Nephron progenitor cell (in vitro differentiated cells): ENCODE measurements at regions not wholly inside any gene's neighbourhood (a gene's known extent, or its start where the extent isn't known, plus 50 kb on each side); places are given as distances from the start of the nearest gene placed in this dataset.

Source experiments
- DNase-seq: peaks from one replicate; pipeline ENCODE4 v3.0.0; 2021
- H3K27ac Mint-ChIP-seq: 2 replicates; pipeline ENCODE4 v1.8.0; 2021; ENCODE audit warnings: mild to moderate bottlenecking, moderate library complexity, mixed read lengths
- H3K27me3 Mint-ChIP-seq: 2 replicates; pipeline ENCODE4 v1.8.0; 2021; ENCODE audit warnings: mild to moderate bottlenecking, low read depth, mixed read lengths; ENCODE audit not compliant: poor library complexity
- H3K36me3 Mint-ChIP-seq: 2 replicates; pipeline ENCODE4 v1.8.0; 2021; ENCODE audit warnings: low read depth, mixed read lengths
- H3K4me1 Mint-ChIP-seq: 2 replicates; pipeline ENCODE4 v1.8.0; 2021; ENCODE audit warnings: mixed read lengths
- H3K4me3 Mint-ChIP-seq: 2 replicates; pipeline ENCODE4 v1.8.0; 2021; ENCODE audit warnings: mild to moderate bottlenecking, moderate library complexity, mixed read lengths
- H3K9me3 Mint-ChIP-seq: 2 replicates; pipeline ENCODE4 v1.8.0; 2021; ENCODE audit warnings: mild to moderate bottlenecking, moderate library complexity, mixed read lengths
- CTCF ChIP-seq: fragments of 200-600 bp; sonication (generic); IDR thresholded peaks from 2 replicates; pipeline ENCODE4 v1.5.0; 2021; ENCODE audit warnings: antibody characterized with exemption

- Mint-ChIP-seq H3K36me3 (peaks cover 15% of the 10 kb centered on the region), H3K4me3 (no peak overlapping the region), H3K27me3 (no peaks in the 10 kb centered on the region), H3K4me1 (peaks cover 30% of the 10 kb centered on the region), H3K9me3 (peaks cover 12% of the 10 kb centered on the region), H3K27ac (peak overlapping the region; percentile 68)
- no peak for DNase-seq
- TF ChIP-seq CTCF, result no peak
These were observed 171.5 kb downstream of the BUB3 start for GRCh38 chr10:123325663-123326190.

DNA sequence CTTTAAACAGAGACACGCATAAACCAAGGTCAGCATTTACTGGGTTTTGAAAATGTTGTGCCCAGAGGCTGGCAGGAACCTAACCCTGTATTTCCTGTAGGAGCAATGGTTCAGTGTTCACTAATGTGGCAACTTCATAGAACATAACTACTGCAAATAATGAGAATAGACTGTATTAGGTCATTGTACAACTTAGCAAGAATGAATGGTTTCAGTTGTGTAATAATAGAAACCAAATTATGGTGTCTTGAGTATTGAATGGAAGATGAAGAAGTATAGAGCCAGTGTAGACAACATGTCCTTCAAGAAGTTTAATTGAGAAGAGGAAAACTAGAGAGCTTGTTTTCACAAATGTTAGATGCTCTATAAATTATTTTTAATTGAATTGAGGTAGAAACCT, 172.5 kb downstream of the BUB3 start:
- Mint-ChIP-seq H3K4me3 (no peak overlapping the region), H3K27ac (no peak overlapping the region), H3K4me1 (peaks cover 30% of the 10 kb centered on the region), H3K9me3 (peaks cover 12% of the 10 kb centered on the region), H3K36me3 (peaks cover 15% of the 10 kb centered on the region), H3K27me3 (no peaks in the 10 kb centered on the region)
- no peak for TF ChIP-seq CTCF
- DNase-seq, result no peak

GRCh38 chr10:123327450-123327849, 173.2 kb downstream of the BUB3 start:
- peaks cover 15% of the 10 kb centered on the region for H3K36me3 Mint-ChIP-seq

GRCh38 chr10:123327896-123328295, 173.7 kb downstream of the BUB3 start:
- Mint-ChIP-seq H3K27ac (no peak overlapping the region), H3K27me3 (peaks cover 5% of the 10 kb centered on the region), H3K9me3 (peaks cover 12% of the 10 kb centered on the region), H3K4me1 (peaks cover 30% of the 10 kb centered on the region), H3K4me3 (no peak overlapping the region), H3K36me3 (peaks cover 15% of the 10 kb centered on the region)
- DNase-seq, result no peak
- no peak for TF ChIP-seq CTCF

More at GRCh38 chr10:123327450-123327849, 173.2 kb downstream of the BUB3 start:
- no peak for TF ChIP-seq CTCF
- DNase-seq, result no peak
- Mint-ChIP-seq H3K9me3 (peaks cover 12% of the 10 kb centered on the region), H3K4me3 (no peak overlapping the region), H3K4me1 (peaks cover 30% of the 10 kb centered on the region), H3K27me3 (peaks cover 5% of the 10 kb centered on the region), H3K27ac (no peak overlapping the region)

- no peak for DNase-seq
- peaks cover 20% of the 10 kb centered on the region for H3K4me1 Mint-ChIP-seq
- H3K9me3 Mint-ChIP-seq, result peaks cover 17% of the 10 kb centered on the region
- H3K27ac Mint-ChIP-seq, result no peak overlapping the region
- no peak overlapping the region for H3K4me3 Mint-ChIP-seq
- H3K27me3 Mint-ChIP-seq, result peaks cover 5% of the 10 kb centered on the region
- peaks cover 10% of the 10 kb centered on the region for H3K36me3 Mint-ChIP-seq
- no peak for TF ChIP-seq CTCF
These were observed 177.2 kb downstream of the BUB3 start for GRCh38 chr10:123331438-123331837.

DNA sequence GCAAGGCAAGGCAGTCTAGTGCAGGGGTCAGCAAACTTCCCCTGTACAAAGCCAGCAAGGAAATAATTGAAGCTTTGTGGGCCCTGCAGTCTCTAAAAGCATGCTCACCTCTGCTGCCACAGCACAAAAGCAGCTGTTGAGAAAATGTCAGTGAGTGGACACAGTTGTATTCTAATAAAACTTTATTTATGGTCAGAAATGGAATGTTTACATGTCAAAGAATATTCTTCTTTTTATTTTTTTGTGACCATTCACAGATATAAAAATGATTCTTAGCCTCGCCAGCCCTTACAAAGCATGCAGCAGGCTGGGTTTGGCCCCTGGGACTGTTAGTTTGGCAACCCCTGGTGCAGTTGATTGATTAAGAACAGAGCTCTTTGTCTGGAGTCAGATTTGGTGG, 192.4 kb downstream of the BUB3 start:
- Mint-ChIP-seq H3K9me3 (no peaks in the 10 kb centered on the region), H3K27me3 (peaks cover 19% of the 10 kb centered on the region), H3K4me1 (peaks cover 13% of the 10 kb centered on the region), H3K4me3 (no peak overlapping the region), H3K36me3 (no peaks in the 10 kb centered on the region), H3K27ac (peak overlapping the region; percentile 49)
- no peak for TF ChIP-seq CTCF
- no peak for DNase-seq
